HFFc6 (cell line): ENCODE measurements at regions not wholly inside any gene's neighbourhood (a gene's known extent, or its start where the extent isn't known, plus 50 kb on each side); places are given as distances from the start of the nearest gene placed in this dataset.
"Not testable (repeated sequence)": the region's sequence is repeated elsewhere in the genome, so short reads cannot be mapped to it uniquely, and the experiment has no call there.

Experiments
- DNase-seq: peaks from one replicate; pipeline ENCODE4 v3.0.0-alpha.2; 2018
- H3K27ac Mint-ChIP-seq: 2 replicates; pipeline ENCODE4 v1.8.0; 2020; ENCODE audit warnings: mild to moderate bottlenecking, mixed read lengths
- H3K27me3 Mint-ChIP-seq: 2 replicates; pipeline ENCODE4 v1.8.0; 2021; ENCODE audit warnings: mild to moderate bottlenecking, moderate library complexity, mixed read lengths; ENCODE audit not compliant: insufficient read depth
- H3K36me3 Mint-ChIP-seq: 2 replicates; pipeline ENCODE4 v1.8.0; 2021; ENCODE audit warnings: low read depth, mixed read lengths
- H3K4me1 Mint-ChIP-seq: 2 replicates; pipeline ENCODE4 v1.8.0; 2020; ENCODE audit warnings: low read depth, mixed read lengths
- H3K4me3 Mint-ChIP-seq: 2 replicates; pipeline ENCODE4 v1.8.0; 2020; ENCODE audit warnings: mild to moderate bottlenecking, moderate library complexity, mixed read lengths
- H3K9me3 Mint-ChIP-seq: 2 replicates; pipeline ENCODE4 v1.8.0; 2020; ENCODE audit warnings: mild to moderate bottlenecking, mixed read lengths
- CTCF ChIP-seq: fragments of 200-600 bp; sonication (generic); IDR thresholded peaks from 2 replicates; pipeline ENCODE4 v1.5.0; 2021; ENCODE audit warnings: antibody characterized with exemption, mild to moderate bottlenecking

GRCh38 chr5:87777877-87778276 lies 365.1 kb upstream of the CCNH start:
- H3K4me3 Mint-ChIP-seq, result no peak overlapping the region
- H3K36me3 Mint-ChIP-seq, result no peaks in the 10 kb centered on the region
- TF ChIP-seq CTCF, result no peak
- H3K27me3 Mint-ChIP-seq, result 0 out of 2 replicates have a peak, but pooled peaks cover 3% of the 10 kb centered on the region
- H3K4me1 Mint-ChIP-seq, result no peaks in the 10 kb centered on the region
- no peak for DNase-seq
- H3K27ac Mint-ChIP-seq, result no peak overlapping the region
- no peaks in the 10 kb centered on the region for H3K9me3 Mint-ChIP-seq

GRCh38 chr5:87776785-87777184 lies 364.1 kb upstream of the CCNH start:
- Mint-ChIP-seq H3K27me3 (0 out of 2 replicates have a peak, but pooled peaks cover 3% of the 10 kb centered on the region), H3K4me1 (no peaks in the 10 kb centered on the region)
- no peak for DNase-seq

GRCh38 chr5:87776302-87776701 lies 363.6 kb upstream of the CCNH start:
- H3K4me3 Mint-ChIP-seq, H3K27me3 Mint-ChIP-seq, H3K9me3 Mint-ChIP-seq, H3K36me3 Mint-ChIP-seq, DNase-seq, H3K4me1 Mint-ChIP-seq, H3K27ac Mint-ChIP-seq: not testable (repeated sequence)

More at GRCh38 chr5:87776785-87777184, 364.1 kb upstream of the CCNH start:
- H3K36me3 Mint-ChIP-seq, result no peaks in the 10 kb centered on the region
- no peak overlapping the region for H3K27ac Mint-ChIP-seq
- no peak for TF ChIP-seq CTCF
- no peak overlapping the region for H3K4me3 Mint-ChIP-seq
- H3K9me3 Mint-ChIP-seq, result no peaks in the 10 kb centered on the region

- no peak for DNase-seq
- no peaks in the 10 kb centered on the region for H3K36me3 Mint-ChIP-seq
- no peaks in the 10 kb centered on the region for H3K4me1 Mint-ChIP-seq
- no peak overlapping the region for H3K27ac Mint-ChIP-seq
- 0 out of 2 replicates have a peak, but pooled peaks cover 3% of the 10 kb centered on the region for H3K27me3 Mint-ChIP-seq
- no peak for TF ChIP-seq CTCF
- no peak overlapping the region for H3K4me3 Mint-ChIP-seq
- H3K9me3 Mint-ChIP-seq, result no peaks in the 10 kb centered on the region
These were observed 362.5 kb upstream of the CCNH start for GRCh38 chr5:87775228-87775627.

- H3K27me3 Mint-ChIP-seq, result 0 out of 2 replicates have a peak, but pooled peaks cover 3% of the 10 kb centered on the region
- H3K27ac Mint-ChIP-seq, result no peak overlapping the region
- TF ChIP-seq CTCF, result no peak
- DNase-seq, result no peak
- H3K36me3 Mint-ChIP-seq, result no peaks in the 10 kb centered on the region
- no peaks in the 10 kb centered on the region for H3K4me1 Mint-ChIP-seq
- H3K4me3 Mint-ChIP-seq, result no peak overlapping the region
- H3K9me3 Mint-ChIP-seq, result no peaks in the 10 kb centered on the region
These were observed 362.1 kb upstream of the CCNH start for GRCh38 chr5:87774804-87775203.

- no peak for TF ChIP-seq CTCF
- Mint-ChIP-seq H3K4me1 (no peaks in the 10 kb centered on the region), H3K27ac (no peak overlapping the region), H3K27me3 (0 out of 2 replicates have a peak, but pooled peaks cover 2% of the 10 kb centered on the region), H3K9me3 (no peaks in the 10 kb centered on the region), H3K4me3 (no peak overlapping the region), H3K36me3 (no peaks in the 10 kb centered on the region)
- no peak for DNase-seq
These were observed 357.9 kb upstream of the CCNH start for GRCh38 chr5:87770601-87771121.
